AG09309 (cell line): ENCODE measurements at regions not wholly inside any gene's neighbourhood (a gene's known extent, or its start where the extent isn't known, plus 50 kb on each side); places are given as distances from the start of the nearest gene placed in this dataset.

ENCODE experiments used
- DNase-seq: peaks from one replicate; pipeline ENCODE4 v3.0.0-alpha.2; 2010; ENCODE audit warnings: low read depth
- H3K4me3 ChIP-seq: 2 replicates; pipeline ENCODE4 v1.5.1; 2011; ENCODE audit warnings: mild to moderate bottlenecking, low read depth, low read length, moderate library complexity; ENCODE audit not compliant: control insufficient read depth
- TF ChIP-seq, protein P1 (sequence below): IDR thresholded peaks from 2 replicates; pipeline ENCODE4 v1.5.1; 2011; ENCODE audit warnings: mild to moderate bottlenecking, low read depth, low read length, inconsistent platforms; ENCODE audit not compliant: insufficient read depth, control insufficient read depth; ENCODE audit errors: missing control alignments

DNA sequence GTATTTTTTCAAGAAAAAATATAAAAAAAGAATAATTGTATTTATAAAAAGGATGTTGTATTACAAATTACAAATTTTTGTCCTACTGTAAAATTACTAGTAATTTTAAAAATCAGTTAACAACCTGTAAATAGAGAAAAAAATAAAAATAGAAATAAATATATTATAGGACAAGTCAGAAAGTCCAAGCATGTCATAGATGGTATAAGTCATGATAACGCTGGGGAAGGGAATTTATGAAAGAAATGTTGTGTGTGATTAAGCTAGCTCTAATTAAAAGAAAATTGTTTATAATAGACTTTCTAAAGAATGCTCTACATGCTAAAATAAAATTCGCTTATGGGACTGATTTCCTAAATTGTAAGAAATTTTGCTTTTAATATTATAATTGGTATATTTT, 2329.9 kb downstream of the ARAP2 start:
- no peak overlapping the region for H3K4me3 ChIP-seq
- TF ChIP-seq, protein P1, sequence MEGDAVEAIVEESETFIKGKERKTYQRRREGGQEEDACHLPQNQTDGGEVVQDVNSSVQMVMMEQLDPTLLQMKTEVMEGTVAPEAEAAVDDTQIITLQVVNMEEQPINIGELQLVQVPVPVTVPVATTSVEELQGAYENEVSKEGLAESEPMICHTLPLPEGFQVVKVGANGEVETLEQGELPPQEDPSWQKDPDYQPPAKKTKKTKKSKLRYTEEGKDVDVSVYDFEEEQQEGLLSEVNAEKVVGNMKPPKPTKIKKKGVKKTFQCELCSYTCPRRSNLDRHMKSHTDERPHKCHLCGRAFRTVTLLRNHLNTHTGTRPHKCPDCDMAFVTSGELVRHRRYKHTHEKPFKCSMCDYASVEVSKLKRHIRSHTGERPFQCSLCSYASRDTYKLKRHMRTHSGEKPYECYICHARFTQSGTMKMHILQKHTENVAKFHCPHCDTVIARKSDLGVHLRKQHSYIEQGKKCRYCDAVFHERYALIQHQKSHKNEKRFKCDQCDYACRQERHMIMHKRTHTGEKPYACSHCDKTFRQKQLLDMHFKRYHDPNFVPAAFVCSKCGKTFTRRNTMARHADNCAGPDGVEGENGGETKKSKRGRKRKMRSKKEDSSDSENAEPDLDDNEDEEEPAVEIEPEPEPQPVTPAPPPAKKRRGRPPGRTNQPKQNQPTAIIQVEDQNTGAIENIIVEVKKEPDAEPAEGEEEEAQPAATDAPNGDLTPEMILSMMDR = no peak
- DNase-seq = no peak

DNA sequence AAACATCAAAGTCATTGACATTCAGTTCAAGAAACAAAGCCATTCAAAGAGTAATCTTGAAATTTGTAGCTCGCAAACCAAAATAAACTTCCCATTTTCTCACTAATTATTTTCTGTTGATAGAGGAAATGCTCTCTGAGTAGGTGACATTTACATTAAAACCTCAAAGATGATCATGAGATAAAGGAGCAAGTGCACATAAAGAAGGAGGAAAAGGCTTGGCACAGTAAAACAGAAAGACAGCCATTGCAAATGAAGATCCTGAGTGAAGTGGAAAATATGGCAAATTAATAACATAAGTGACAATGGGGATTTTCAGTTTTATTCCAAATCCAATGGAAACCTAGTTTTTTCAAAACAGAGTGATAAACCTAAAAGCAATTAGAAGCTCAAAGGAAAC, 2320.8 kb downstream of the ARAP2 start:
- TF ChIP-seq, protein P1 = no peak
- no peak for DNase-seq
- no peak overlapping the region for H3K4me3 ChIP-seq

DNA sequence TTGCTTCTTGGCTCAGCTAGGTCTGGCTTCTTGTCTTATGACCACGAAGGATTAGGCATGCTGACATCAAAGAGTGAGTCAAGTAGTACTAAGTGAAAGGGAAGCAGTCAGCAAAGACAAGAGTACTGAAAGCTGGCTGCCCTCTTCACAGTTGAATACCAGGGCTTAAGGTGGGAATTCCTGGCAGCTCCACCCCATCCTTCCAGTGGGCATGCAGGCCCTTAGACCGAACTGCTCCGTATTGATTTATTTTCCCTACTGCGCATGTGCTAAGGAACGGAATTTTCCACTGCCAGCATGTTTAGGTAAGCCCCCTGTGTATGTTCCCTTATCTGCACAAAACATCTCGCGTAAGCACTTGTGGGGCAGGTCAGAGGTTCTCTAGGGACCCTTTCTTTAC, 2320.1 kb downstream of the ARAP2 start:
- peak; percentile 39 for DNase-seq
- TF ChIP-seq, protein P1 = no peak
- no peak overlapping the region for H3K4me3 ChIP-seq

DNA sequence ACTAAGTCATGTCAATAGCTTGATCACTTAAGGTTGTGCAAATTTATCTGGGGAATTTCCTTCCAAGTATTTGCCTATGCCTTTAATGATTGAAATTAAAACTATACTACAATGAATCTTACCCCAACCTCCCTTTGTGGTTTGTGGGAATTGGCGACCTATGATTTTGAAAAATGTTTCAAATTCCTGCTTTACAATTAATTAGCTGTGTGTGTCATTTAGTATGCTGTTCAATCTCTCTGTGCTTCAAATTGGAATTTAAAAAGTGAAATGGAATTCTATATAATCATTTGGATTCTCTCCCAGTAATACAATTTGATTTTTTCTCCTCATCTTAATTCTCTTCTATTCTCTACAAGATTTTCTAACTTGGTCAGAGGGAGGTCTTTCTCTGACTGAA, 2319.5 kb downstream of the ARAP2 start:
- DNase-seq = no peak
- TF ChIP-seq, protein P1 = no peak
- no peak overlapping the region for H3K4me3 ChIP-seq

DNA sequence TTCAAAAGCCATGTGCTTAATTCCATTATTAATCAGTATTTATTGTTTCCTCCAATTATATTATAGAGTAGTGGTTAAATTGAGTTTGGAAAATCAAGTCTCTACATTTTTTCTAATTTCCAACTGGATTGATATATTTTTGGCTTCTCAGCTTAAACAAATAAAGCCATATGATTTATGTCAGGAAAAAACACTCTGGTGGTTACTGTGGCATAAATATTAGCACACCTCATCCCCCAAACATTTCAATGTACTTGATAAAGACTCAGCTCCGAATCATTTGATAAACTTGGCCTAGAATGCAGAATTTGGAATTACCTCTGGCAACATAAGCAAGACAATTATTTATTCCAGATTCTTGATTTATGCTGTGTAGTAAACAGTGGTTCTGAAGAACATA, 2313.8 kb downstream of the ARAP2 start:
- no peak overlapping the region for H3K4me3 ChIP-seq
- TF ChIP-seq, protein P1 = no peak
- no peak for DNase-seq

DNA sequence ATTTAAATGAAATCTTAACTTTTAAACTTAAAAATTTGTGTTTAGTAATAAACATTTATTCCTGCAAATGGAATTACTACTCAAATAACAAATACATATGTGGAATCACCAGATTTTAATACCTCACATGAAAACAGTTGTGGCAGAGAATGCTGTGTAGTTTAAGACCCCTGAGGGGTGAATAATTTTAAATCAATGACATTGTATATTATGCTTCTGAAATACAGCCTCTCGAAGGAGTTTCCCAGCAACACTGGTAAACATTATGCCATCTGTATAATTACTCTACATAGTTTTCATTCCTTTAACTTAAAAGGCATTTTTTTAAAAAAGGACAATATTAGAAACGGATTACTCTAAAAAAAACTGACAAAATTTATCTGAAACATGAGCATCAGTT, 2313.3 kb downstream of the ARAP2 start:
- no peak overlapping the region for H3K4me3 ChIP-seq
- TF ChIP-seq, protein P1 = no peak
- DNase-seq = no peak

DNA sequence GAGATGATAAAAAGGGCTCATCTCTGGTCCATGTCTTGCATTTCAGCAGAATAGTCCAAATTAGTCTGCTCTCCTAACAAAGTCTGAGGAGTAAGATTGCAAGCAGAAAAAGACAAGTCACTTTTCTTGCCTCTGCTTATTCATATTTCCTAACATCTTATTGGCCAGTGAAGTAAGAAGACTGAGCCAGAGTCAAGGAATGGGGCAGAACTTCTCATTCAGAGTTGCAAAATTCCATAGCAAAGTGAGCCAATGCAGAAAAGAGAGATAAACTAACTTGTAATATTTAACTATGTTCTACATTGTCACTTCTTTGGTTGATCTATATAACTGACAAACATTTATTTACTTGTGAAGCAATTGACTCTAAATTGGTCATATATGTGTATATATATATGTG, 2304.0 kb downstream of the ARAP2 start:
- H3K4me3 ChIP-seq = no peak overlapping the region
- DNase-seq = peak; percentile 47
- TF ChIP-seq, protein P1 = no peak
